ENCODE measurements at regions not wholly inside any gene's neighbourhood (a gene's known extent, or its start where the extent isn't known, plus 50 kb on each side); places are given as distances from the start of the nearest gene placed in this dataset.
"Not testable (repeated sequence)": the region's sequence is repeated elsewhere in the genome, so short reads cannot be mapped to it uniquely, and the experiment has no call there.

DNA sequence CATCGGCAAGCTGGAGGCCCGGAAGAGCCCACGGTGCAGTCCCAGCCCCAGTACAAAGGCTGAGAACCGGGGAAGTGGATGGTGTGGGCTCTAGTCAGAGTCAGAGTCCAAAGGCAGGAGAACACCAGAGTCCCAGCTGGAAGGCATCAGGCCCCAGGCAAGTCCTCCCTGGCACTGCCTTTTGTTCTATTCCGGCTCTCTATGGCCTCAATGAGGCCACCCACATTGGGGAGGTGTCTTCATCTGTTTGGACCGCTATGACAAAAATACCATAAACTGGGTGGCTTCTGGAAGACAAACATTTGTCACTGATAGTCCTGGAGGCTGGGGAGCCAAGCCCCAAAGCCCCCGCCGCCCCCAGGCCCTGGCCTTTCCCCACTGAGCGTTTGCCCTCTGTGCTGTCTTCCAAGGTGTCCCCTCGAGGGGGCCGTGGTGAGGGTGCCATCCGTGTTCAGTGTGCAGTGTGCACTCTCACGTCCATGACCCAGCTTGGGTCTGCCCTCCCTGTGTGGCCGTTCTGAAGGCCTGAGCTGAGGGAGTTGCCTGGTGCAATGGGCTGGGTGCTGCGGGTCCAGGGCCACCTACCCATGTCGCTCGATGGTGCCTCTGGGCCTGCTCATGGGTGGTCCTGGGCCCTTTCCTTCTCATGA, 99.1 kb upstream of the PPP1R26 start:
- H3K9me3 ChIP-seq (ENCODE audit: control insufficient read depth, low read length, poor library complexity, severe bottlenecking) = no peaks in the 10 kb centered on the region
- no peak for DNase-seq
- Mint-ChIP-seq H3K27me3 (peaks cover 25% of the 10 kb centered on the region), H3K36me3 (ENCODE audit: low read depth) (no peaks in the 10 kb centered on the region), H3K4me1 (no peaks in the 10 kb centered on the region), H3K27ac (no peak overlapping the region), H3K4me3 (no peak overlapping the region)
- no peak for ATAC-seq

- DNase-seq (no peak), ATAC-seq (no peak)
- no peaks in the 10 kb centered on the region for H3K4me1 Mint-ChIP-seq
- no peaks in the 10 kb centered on the region for H3K9me3 ChIP-seq (ENCODE audit: control insufficient read depth, low read length, poor library complexity, severe bottlenecking)
- H3K27me3 Mint-ChIP-seq = peaks cover 18% of the 10 kb centered on the region
- H3K4me3 Mint-ChIP-seq = peak overlapping the region; percentile 8
- no peaks in the 10 kb centered on the region for H3K36me3 Mint-ChIP-seq (ENCODE audit: low read depth)
- H3K27ac Mint-ChIP-seq = no peak overlapping the region
Observed at GRCh38 chr9:135381762-135382310, 97.7 kb upstream of the PPP1R26 start.

- no peaks in the 10 kb centered on the region for H3K36me3 Mint-ChIP-seq (ENCODE audit: low read depth)
- DNase-seq = no peak
- no peak overlapping the region for H3K4me3 Mint-ChIP-seq
- no peaks in the 10 kb centered on the region for H3K9me3 ChIP-seq (ENCODE audit: control insufficient read depth, low read length, poor library complexity, severe bottlenecking)
- H3K27me3 Mint-ChIP-seq = peaks cover 18% of the 10 kb centered on the region
- no peaks in the 10 kb centered on the region for H3K4me1 Mint-ChIP-seq
- H3K27ac Mint-ChIP-seq = no peak overlapping the region
- ATAC-seq = no peak
Observed at GRCh38 chr9:135384226-135384625, 95.4 kb upstream of the PPP1R26 start.

- peaks cover 18% of the 10 kb centered on the region for H3K27me3 Mint-ChIP-seq
- not testable (repeated sequence) for H3K27ac Mint-ChIP-seq; ATAC-seq; H3K4me3 Mint-ChIP-seq; H3K36me3 Mint-ChIP-seq (ENCODE audit: low read depth); H3K9me3 ChIP-seq (ENCODE audit: control insufficient read depth, low read length, poor library complexity, severe bottlenecking); H3K4me1 Mint-ChIP-seq; DNase-seq
Observed at GRCh38 chr9:135384815-135385405, 94.7 kb upstream of the PPP1R26 start.

- Mint-ChIP-seq H3K27ac (no peak overlapping the region), H3K4me1 (no peaks in the 10 kb centered on the region), H3K27me3 (peaks cover 18% of the 10 kb centered on the region), H3K36me3 (ENCODE audit: low read depth) (no peaks in the 10 kb centered on the region), H3K4me3 (no peak overlapping the region)
- ATAC-seq (no peak), DNase-seq (no peak)
- H3K9me3 ChIP-seq (ENCODE audit: control insufficient read depth, low read length, poor library complexity, severe bottlenecking) = no peaks in the 10 kb centered on the region
Observed at GRCh38 chr9:135385793-135386192, 93.8 kb upstream of the PPP1R26 start.

- H3K4me3 Mint-ChIP-seq = no peak overlapping the region
- H3K9me3 ChIP-seq (ENCODE audit: control insufficient read depth, low read length, poor library complexity, severe bottlenecking) = no peaks in the 10 kb centered on the region
- no peaks in the 10 kb centered on the region for H3K36me3 Mint-ChIP-seq (ENCODE audit: low read depth)
- H3K4me1 Mint-ChIP-seq = no peaks in the 10 kb centered on the region
- ATAC-seq = no peak
- DNase-seq = no peak
- H3K27ac Mint-ChIP-seq = no peak overlapping the region
- H3K27me3 Mint-ChIP-seq = peaks cover 19% of the 10 kb centered on the region
Observed at GRCh38 chr9:135387976-135388375, 91.6 kb upstream of the PPP1R26 start.

DNA sequence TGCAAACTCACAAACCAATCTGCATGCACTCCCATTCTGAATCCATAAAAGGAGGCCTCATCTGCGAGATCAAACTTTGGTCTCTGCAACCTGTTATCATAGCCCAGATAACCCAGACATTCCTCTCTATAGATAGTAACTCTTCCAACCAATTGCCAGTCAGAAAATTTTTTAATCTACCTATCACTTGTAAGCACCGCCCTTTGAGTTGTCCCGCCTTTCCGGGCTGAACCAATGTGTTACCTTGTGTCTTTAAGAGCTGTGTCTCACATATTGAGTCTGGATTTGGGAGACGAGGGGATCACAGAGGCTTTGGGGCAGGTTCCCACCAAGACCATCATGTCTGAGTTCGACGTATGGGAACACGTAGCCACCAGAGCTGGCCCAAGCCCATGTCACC, 91.1 kb upstream of the PPP1R26 start:
- no peaks in the 10 kb centered on the region for H3K4me1 Mint-ChIP-seq
- ATAC-seq (no peak), DNase-seq (no peak)
- peaks cover 14% of the 10 kb centered on the region for H3K27me3 Mint-ChIP-seq
- H3K36me3 Mint-ChIP-seq (ENCODE audit: low read depth) = no peaks in the 10 kb centered on the region
- no peak overlapping the region for H3K27ac Mint-ChIP-seq
- H3K4me3 Mint-ChIP-seq = no peak overlapping the region
- H3K9me3 ChIP-seq (ENCODE audit: control insufficient read depth, low read length, poor library complexity, severe bottlenecking) = no peaks in the 10 kb centered on the region

GRCh38 chr9:135391759-135392158, 87.8 kb upstream of the PPP1R26 start:
- Mint-ChIP-seq H3K4me3 (no peak overlapping the region), H3K36me3 (ENCODE audit: low read depth) (no peaks in the 10 kb centered on the region), H3K27me3 (peaks cover 17% of the 10 kb centered on the region), H3K4me1 (no peaks in the 10 kb centered on the region), H3K27ac (no peak overlapping the region)
- ATAC-seq (no peak), DNase-seq (no peak)
- H3K9me3 ChIP-seq (ENCODE audit: control insufficient read depth, low read length, poor library complexity, severe bottlenecking) = no peaks in the 10 kb centered on the region

- H3K27me3 Mint-ChIP-seq = peaks cover 17% of the 10 kb centered on the region
- DNase-seq (no peak), ATAC-seq (no peak)
- H3K36me3 Mint-ChIP-seq (ENCODE audit: low read depth) = no peaks in the 10 kb centered on the region
- no peak overlapping the region for H3K27ac Mint-ChIP-seq
- H3K4me1 Mint-ChIP-seq = no peaks in the 10 kb centered on the region
- no peaks in the 10 kb centered on the region for H3K9me3 ChIP-seq (ENCODE audit: control insufficient read depth, low read length, poor library complexity, severe bottlenecking)
- H3K4me3 Mint-ChIP-seq = no peak overlapping the region
Observed at GRCh38 chr9:135392511-135392910, 87.1 kb upstream of the PPP1R26 start.

GRCh38 chr9:135394131-135394530, 85.5 kb upstream of the PPP1R26 start:
- peaks cover 17% of the 10 kb centered on the region for H3K27me3 Mint-ChIP-seq

DNA sequence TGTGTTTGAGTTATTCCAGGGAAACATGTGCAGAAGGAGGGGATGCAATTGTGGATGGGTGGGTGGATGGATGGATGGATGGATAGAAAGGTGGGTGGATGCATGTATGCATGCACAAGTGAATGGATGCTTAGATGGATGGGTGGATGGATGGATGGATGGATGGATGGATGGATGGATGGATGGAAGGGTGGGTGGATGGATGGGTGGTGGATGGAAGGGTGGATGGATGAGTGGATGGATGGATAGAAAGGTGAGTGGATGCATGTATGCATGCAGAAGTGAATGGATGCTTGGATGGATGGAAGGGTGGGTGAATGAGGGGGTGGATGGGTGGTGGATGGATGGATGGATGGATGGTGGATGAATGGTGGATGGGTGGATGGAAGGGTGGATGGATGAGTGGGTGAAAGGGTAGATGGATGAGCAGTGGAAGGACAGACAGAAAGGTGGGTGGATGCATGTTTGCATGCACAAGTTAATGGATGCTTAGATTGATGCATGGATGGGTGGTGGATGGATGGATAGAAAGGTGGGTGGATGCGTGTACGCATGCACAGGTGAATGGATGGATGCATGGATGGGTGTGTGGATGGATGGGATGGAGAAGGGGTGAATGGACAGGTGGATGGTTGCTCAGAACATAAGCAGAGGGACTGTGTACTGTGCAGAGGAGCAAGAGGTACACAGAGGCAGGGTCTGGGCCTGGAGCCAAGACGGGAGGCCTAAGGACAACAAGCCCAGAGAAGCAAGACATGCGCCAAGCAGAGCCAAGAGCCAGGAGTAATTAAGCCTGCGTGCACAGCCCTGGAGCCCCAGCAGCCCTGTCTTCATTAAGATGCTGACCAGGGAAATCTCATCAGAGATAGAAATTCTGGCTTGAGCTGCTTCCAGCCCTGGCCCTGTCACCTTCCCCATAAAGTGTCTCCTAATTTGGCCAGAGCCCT, 84.6 kb upstream of the PPP1R26 start:
- no peak overlapping the region for H3K27ac Mint-ChIP-seq
- ATAC-seq (no peak), DNase-seq (no peak)
- no peaks in the 10 kb centered on the region for H3K4me1 Mint-ChIP-seq
- H3K27me3 Mint-ChIP-seq = peaks cover 17% of the 10 kb centered on the region
- no peaks in the 10 kb centered on the region for H3K36me3 Mint-ChIP-seq (ENCODE audit: low read depth)
- H3K9me3 ChIP-seq (ENCODE audit: control insufficient read depth, low read length, poor library complexity, severe bottlenecking) = no peaks in the 10 kb centered on the region
- no peak overlapping the region for H3K4me3 Mint-ChIP-seq

More at GRCh38 chr9:135394131-135394530, 85.5 kb upstream of the PPP1R26 start:
- no peaks in the 10 kb centered on the region for H3K4me1 Mint-ChIP-seq
- no peaks in the 10 kb centered on the region for H3K36me3 Mint-ChIP-seq (ENCODE audit: low read depth)
- no peak overlapping the region for H3K27ac Mint-ChIP-seq
- no peaks in the 10 kb centered on the region for H3K9me3 ChIP-seq (ENCODE audit: control insufficient read depth, low read length, poor library complexity, severe bottlenecking)
- no peak overlapping the region for H3K4me3 Mint-ChIP-seq
- DNase-seq = no peak
- no peak for ATAC-seq

DNA sequence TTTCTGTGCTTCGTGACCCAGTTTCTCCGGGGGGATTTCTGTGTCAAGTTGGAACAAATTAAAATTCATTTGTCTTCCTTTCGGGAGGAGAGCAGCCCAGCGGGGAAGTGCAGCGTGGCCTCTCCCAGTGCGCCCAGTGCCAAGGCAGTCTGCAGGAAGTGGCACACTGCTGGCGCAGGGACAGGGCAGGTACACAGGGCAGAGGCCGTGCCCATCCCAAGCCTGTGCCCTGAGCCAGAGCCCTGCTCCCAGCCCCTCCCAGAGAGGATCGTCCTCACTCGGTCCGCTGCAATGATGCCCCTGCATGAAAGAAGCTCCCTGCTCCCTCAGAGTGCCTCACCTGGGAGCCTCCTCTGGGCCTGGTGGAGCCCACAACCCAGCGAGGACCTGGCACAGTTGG, 82.4 kb upstream of the PPP1R26 start:
- H3K9me3 ChIP-seq (ENCODE audit: control insufficient read depth, low read length, poor library complexity, severe bottlenecking) = no peaks in the 10 kb centered on the region
- Mint-ChIP-seq H3K27me3 (peaks cover 10% of the 10 kb centered on the region), H3K4me1 (no peaks in the 10 kb centered on the region), H3K27ac (no peak overlapping the region), H3K36me3 (ENCODE audit: low read depth) (no peaks in the 10 kb centered on the region), H3K4me3 (no peak overlapping the region)
- no peak for ATAC-seq
- no peak for DNase-seq

DNA sequence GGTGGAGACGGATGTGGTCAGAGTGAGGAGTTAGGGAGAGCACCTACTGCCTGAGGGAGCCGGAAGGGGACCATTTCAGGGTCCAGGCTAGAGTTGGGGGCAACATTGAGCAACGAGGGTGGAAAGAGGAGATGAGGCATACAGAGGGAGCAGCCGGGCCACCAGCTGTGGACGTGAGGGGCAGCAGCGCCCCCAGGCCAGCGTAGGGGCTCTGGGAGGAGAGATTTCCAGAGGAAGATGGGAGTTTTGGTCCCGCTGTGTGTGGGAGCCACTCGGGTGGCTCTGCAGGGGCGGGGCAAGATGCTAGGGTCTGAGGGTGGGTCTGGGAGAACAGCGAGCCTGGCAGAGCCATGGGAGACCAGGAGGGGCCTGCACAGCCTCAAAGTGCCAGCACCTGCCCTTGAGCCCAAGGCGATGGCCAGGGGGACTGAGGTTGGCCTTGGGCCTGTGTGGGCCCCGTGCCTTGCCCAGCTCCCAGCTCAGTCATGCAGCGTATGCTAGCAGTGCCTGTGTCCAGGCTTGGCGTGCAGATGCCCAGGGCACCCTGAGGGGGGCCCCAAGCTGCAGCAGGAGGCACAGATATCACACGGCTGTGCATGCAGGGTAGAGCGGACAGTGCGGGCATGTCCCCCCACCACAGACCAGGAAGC, 80.5 kb upstream of the PPP1R26 start:
- DNase-seq (no peak), ATAC-seq (no peak)
- no peaks in the 10 kb centered on the region for H3K9me3 ChIP-seq (ENCODE audit: control insufficient read depth, low read length, poor library complexity, severe bottlenecking)
- Mint-ChIP-seq H3K27me3 (peaks cover 17% of the 10 kb centered on the region), H3K4me1 (no peaks in the 10 kb centered on the region), H3K36me3 (ENCODE audit: low read depth) (no peaks in the 10 kb centered on the region), H3K4me3 (no peak overlapping the region), H3K27ac (no peak overlapping the region)

Measured in T-helper 17 cell (primary cell).